GM10266 (cell line): ENCODE measurements at regions not wholly inside any gene's neighbourhood (a gene's known extent, or its start where the extent isn't known, plus 50 kb on each side); places are given as distances from the start of the nearest gene placed in this dataset.

Source experiments
- DNase-seq: peaks from one replicate; pipeline ENCODE4 v3.0.0; 2012; ENCODE audit errors: extremely low spot score
- TF ChIP-seq, protein P1 (sequence below): IDR thresholded peaks from 2 replicates; pipeline ENCODE4 v1.5.1; 2012; ENCODE audit warnings: mild to moderate bottlenecking, low read depth; ENCODE audit not compliant: control insufficient read depth, insufficient read depth; ENCODE audit errors: missing control alignments

DNA sequence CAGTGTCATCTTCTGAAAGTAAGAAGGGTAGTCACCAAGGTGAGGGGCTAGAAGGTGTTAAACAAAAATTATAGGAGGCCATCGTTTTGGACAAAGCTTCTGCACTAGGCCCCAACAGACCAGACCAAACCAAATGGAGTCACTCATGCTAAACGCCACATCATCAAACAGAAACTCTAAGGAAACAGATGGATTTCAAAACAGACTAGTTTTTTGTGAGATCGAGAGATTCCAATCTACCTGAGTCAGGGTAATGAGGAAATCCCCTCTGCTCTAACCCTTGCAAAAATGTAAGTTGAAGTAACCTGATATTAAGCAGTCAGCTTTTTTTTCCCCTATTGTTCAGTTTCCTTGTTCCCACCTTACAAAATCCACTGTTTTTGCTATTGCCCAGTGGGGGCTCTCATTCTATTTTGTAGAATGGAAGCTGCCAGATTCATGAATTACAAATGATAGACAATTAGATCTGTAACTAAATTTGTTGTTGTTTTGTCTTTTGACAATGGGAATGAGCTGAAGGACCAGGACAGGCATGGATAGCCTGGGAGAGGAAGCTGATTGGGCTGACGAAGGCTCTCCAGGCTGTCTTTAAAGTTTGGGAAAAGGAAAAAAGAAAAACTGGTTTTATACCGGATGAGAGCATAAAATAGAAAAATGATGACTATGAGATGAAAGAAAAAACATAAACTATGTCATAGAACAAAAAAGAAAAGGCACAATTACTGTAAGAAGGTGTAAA lies 94.7 kb upstream of the ADAMTSL1 start:
- TF ChIP-seq, protein P1, sequence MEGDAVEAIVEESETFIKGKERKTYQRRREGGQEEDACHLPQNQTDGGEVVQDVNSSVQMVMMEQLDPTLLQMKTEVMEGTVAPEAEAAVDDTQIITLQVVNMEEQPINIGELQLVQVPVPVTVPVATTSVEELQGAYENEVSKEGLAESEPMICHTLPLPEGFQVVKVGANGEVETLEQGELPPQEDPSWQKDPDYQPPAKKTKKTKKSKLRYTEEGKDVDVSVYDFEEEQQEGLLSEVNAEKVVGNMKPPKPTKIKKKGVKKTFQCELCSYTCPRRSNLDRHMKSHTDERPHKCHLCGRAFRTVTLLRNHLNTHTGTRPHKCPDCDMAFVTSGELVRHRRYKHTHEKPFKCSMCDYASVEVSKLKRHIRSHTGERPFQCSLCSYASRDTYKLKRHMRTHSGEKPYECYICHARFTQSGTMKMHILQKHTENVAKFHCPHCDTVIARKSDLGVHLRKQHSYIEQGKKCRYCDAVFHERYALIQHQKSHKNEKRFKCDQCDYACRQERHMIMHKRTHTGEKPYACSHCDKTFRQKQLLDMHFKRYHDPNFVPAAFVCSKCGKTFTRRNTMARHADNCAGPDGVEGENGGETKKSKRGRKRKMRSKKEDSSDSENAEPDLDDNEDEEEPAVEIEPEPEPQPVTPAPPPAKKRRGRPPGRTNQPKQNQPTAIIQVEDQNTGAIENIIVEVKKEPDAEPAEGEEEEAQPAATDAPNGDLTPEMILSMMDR = no peak
- no peak for DNase-seq

DNA sequence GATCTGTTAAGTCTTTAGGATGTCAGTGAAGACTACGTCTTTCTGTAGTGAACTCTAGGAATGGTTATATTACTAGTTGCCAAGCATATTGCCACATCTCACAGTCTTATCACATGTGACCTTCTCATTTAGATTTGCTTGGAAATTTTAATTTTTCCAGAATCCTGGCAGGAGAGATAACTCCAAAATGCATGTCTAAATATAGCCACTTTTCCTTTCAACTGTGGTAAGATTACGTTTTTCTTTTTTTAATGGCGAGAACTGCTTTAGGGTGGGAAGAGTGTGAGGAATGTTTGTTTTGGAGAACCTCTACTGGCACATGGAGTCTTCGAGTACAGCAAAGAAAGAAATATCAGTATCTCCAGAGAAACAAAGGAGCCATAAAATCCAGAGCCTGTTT lies 91.7 kb upstream of the ADAMTSL1 start:
- DNase-seq = no peak
- TF ChIP-seq, protein P1 = no peak

DNA sequence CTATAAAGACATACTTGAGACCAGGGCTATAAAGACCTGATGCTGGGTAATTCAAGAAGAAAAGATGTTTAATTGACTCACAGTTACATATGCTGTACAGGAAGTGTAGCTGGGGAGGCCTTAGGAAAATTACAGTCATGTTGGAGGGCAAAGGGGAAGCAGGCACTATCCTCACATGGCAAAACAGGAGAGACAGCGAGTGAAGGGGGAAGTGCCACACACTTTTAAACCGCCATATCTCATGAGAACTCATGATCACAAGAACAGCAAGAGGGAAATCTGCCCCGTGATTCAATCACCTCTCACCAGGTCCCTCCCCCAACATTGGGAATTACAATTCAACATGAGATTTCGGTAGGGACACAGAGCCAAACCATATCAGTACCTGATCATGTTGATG lies 89.9 kb upstream of the ADAMTSL1 start:
- DNase-seq = no peak
- TF ChIP-seq, protein P1 = no peak

DNA sequence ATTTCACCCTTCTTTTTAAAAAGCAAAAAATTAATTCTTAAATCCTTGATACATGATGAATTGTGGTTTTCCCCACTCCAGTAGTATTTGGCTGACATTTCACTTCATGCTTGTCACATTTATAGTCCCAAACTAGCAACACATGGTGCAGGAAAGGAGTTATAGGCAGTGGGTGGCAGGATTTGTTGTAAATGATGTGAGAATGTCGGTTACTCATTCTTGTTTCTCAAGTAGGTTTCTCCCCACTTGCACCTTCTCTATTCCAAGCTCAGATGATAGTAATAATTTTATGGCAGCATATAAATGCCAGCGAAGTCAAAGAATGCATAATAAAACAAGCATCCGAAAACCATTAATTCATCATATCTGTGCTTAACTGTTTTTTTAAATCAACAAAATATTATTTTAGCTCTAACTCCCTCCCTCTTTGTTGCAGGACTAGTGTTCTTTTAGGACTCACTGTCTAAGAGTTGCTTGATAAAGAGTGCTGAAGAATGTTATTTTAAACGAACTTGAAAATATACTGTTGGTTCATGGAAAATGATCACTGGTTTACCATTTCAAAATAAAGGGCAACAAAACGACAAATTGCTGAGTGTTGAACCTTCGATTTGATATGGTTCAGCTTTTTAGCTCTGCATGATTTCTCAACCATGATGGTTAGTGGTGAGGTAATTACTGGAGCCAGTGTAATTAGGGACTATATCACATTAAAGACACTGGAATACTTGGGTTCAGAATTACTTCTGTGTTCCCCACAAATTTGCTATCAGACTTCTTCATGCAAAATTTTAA lies 88.1 kb upstream of the ADAMTSL1 start:
- no peak for DNase-seq
- TF ChIP-seq, protein P1 = no peak

DNA sequence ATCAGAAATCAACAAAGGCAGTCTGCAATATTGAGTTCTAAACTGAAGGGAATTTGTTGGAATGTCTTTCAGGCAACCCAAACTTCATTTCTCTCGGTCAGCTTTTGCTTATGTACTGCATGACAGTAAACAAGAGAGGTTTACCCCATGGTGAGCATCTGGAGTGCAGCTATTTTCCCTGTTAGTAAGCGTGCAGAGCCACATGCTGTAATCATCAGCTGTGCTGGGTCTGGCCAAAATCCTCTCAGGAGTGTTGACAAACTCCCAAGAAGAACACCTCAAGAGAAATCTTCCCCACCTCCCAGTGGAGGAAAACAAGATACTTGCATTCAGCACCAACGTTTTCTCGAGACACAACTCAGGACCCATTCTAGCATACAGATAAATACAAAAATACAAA lies 83.6 kb upstream of the ADAMTSL1 start:
- TF ChIP-seq, protein P1 = no peak
- DNase-seq = no peak

DNA sequence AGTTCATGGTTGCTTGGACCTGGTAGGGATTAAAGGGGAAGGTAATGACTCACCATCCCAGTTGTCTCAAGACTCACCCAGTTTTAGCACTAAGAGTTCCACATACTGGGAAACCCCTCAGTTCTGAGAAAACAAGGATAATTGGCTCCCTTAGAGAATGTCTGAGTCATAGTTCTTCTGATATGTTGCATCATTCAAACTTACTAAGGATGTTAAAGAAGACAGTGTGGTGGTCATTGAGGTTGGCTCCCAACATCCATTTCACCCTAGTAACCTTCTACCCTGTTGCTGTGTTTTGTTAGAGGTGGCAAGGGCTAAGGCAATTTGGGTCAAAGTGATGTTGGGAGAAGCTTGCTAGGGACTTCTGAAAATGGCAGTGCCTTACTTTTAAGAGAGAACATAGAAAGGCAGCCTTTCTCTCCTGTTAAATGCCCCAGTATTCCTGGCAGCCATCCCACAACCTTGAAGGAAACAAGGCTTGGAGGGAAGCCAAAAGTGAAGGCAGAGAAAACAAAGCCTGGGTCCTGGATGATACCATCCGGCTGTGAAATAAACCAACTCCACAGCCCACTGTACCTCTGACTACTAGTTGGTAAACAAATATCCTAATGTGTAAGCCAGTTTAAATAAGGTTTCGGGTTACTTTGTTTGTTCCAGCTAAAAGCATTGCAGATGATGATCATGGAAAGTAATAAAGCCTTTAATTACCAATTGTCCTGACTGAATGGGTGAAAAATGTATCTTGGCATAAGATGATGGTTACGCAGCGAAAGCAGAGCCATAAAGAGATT lies 80.4 kb upstream of the ADAMTSL1 start:
- no peak for DNase-seq
- TF ChIP-seq, protein P1 = no peak
